ENCODE measurements at regions not wholly inside any gene's neighbourhood (a gene's known extent, or its start where the extent isn't known, plus 50 kb on each side); places are given as distances from the start of the nearest gene placed in this dataset.

DNA sequence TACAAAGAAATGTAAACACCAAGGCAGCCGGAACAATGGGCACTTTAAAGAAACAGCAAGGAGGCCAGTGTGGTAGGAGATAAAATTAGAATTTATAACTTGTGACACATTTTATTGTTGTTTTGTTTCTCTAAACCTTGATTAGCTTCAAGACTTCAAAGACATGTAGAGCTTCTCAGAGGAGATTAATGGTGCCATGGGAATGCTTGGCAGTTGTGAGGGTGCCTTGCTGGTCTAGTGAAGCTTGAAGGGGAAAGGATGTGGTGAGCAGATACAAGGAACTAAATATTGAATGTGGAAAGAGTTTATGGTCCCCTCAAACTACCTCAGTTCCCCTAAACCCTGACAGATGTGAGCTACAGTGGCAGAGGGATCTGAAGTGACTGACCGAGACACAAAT is 322.4 kb upstream of the ADAMTS16 start:
- no peak for TF ChIP-seq EZH2 (IDR thresholded peaks at IDR 0.05; ENCODE audit: borderline replicate concordance, insufficient read depth, low read depth, low read length, poor library complexity, severe bottlenecking)
- TF ChIP-seq, protein P1, sequence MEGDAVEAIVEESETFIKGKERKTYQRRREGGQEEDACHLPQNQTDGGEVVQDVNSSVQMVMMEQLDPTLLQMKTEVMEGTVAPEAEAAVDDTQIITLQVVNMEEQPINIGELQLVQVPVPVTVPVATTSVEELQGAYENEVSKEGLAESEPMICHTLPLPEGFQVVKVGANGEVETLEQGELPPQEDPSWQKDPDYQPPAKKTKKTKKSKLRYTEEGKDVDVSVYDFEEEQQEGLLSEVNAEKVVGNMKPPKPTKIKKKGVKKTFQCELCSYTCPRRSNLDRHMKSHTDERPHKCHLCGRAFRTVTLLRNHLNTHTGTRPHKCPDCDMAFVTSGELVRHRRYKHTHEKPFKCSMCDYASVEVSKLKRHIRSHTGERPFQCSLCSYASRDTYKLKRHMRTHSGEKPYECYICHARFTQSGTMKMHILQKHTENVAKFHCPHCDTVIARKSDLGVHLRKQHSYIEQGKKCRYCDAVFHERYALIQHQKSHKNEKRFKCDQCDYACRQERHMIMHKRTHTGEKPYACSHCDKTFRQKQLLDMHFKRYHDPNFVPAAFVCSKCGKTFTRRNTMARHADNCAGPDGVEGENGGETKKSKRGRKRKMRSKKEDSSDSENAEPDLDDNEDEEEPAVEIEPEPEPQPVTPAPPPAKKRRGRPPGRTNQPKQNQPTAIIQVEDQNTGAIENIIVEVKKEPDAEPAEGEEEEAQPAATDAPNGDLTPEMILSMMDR (IDR thresholded peaks at IDR 0.05), result no peak
